GM21390 (cell line): ENCODE measurements at regions not wholly inside any gene's neighbourhood (a gene's known extent, or its start where the extent isn't known, plus 50 kb on each side); places are given as distances from the start of the nearest gene placed in this dataset.
"Not testable (repeated sequence)": the region's sequence is repeated elsewhere in the genome, so short reads cannot be mapped to it uniquely, and the experiment has no call there.

ENCODE experiments used
- ATAC-seq: cut with Tn5 transposase; IDR thresholded peaks from one replicate; pipeline ENCODE4 v1.9.1; 2021; ENCODE audit not compliant: unreplicated experiment

- no peak for ATAC-seq
Observed at GRCh38 chr7:17437586-17437985, 139.1 kb downstream of the AHR start.

GRCh38 chr7:17440025-17440784, 141.8 kb downstream of the AHR start:
- ATAC-seq: not testable (repeated sequence)

DNA sequence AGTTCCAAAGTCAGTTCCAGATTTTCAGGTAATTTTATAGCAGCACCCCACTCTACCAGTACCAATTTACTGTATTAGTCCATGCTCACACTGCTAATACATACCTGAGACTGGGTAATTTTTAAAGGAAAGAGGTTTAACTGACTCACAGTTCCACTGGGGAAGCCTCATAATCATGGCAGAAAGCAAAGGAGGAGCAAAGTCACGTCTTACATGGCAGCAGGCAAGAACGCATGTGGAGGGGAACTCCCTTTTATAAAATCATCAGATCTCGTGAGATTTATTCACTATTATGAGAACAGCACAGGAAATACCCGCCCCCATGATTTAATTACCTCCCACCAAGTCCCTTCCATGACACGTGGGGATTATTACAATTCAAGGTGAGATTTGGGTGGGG, 142.4 kb downstream of the AHR start:
- no peak for ATAC-seq

DNA sequence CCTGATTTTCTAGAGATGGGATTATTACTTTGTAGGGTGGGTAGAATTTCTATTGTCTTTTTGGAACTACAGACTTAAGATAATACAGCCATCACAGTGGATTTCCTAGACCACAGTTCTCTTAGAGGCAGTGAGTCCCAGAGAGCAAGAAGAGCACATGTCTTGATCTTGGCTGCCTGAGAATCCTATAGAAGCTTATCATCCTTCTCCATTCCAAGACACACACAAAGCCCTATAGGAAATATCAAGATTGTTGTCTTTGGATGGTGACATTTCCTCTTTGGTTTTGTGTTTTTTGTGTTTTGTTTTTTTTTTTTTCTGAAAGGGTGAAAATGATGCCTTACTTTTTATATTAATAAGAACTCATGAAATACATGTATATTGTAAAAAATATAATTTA, 143.1 kb downstream of the AHR start:
- ATAC-seq: no peak

- no peak for ATAC-seq
Observed at GRCh38 chr7:17444151-17444550, 145.7 kb downstream of the AHR start.

DNA sequence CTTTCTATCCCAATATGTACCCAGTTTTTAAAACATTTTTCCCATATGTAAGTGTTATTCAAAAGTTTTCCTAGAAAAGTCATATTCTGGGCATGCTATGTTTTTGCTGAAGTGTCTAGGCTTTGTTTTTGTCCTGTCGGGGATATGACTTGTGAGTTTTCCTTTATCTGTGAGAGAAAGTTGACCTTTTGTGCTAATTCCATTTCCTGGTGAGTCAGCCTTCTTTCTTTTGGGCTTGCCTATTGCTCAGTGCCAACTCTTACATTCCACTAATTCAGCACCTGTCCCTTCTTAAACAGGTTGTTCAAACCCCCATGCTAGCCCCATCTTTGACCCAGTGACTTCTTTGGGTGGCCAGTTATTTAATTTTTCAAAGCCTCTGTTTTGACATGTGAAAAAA, 146.2 kb downstream of the AHR start:
- no peak for ATAC-seq

- ATAC-seq: no peak
Observed at GRCh38 chr7:17446340-17446739, 147.9 kb downstream of the AHR start.

DNA sequence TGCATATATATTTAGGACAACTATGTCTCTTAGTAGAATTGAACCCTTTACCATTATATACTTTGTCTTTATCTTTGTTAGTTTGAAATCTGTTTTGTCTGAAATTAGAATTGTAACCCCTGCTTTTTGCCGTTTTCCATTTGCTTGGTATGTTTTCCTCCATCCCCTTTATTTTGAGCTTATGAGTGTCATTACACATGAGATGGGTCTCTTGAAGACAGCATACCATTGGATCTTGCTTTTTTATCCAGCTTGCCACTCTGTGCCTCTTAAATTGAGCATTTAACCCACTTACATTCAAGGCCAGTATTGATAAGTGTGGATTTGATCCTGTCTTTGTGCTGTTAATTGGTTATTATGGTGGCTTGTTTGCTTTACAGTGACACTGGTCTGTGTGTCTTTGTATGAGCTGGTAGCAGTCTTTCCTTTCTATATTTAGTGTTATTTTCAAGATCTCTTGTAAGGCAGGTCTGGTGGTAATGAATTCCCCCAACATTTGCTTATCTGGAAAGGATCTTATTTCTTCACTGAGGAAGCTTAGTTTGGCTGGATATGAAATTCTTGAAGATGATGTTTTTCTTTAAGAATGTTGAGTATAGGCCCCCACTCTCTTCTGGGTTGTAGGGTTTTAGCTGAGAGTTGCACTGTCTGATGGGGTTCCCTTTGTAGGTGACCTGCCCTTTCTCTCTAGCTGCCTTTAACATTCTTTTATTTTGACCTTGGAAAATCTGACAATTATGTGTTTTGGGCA, 149.5 kb downstream of the AHR start:
- no peak for ATAC-seq

GRCh38 chr7:17448479-17449423, 150.3 kb downstream of the AHR start:
- ATAC-seq: no peak

- ATAC-seq: no peak
Observed at GRCh38 chr7:17456541-17456940, 158.1 kb downstream of the AHR start.

- ATAC-seq: no peak
Observed at GRCh38 chr7:17460001-17460400, 161.5 kb downstream of the AHR start.

DNA sequence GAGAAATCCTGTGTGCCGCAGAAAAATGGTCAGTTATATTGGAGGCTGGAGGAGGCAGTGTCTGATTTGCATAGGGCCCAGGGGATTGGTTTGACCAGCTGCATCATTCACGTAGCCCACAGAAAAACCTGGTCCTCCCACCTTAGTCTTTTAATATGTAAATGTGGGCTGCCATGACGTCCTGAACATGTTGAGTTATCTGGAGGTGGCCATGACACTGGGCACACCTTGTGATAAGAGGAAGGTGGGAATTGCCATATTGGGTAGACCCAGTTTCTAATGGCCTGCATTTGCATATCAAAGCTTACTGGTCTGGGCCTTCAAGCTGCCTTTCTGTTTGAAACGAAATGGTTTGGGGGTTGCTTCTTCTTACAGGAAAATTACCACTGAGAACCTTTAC, 162.2 kb downstream of the AHR start:
- no peak for ATAC-seq

GRCh38 chr7:17462131-17462631, 163.7 kb downstream of the AHR start:
- no peak for ATAC-seq

DNA sequence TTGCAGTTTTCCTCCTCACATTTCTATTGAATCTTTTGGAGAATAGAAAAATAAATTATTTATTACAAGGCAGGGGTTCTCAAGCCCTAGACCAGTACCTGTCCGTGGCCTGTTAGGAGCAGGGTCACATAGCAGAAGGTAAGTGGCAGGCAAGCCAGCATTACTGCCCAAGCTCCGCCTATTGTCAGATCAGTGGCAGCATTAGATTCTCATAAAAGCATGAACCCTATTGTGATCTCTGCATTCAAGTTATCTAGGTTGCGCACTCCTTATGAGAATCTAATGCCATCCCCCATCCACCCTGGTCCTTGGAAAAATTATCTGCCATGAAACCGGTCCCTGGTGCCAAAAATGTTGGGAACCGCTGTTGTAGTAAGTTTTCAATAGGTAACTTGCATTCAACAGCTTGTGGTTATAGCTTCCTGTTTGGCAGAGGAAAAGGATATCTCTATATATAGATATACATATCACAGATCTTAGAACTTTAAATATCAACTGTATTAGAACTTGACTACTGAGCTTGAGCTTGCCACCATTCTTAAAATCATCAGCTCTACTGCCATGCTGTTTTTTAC, 165.1 kb downstream of the AHR start:
- no peak for ATAC-seq

- ATAC-seq: no peak
Observed at GRCh38 chr7:17466216-17466615, 167.8 kb downstream of the AHR start.

DNA sequence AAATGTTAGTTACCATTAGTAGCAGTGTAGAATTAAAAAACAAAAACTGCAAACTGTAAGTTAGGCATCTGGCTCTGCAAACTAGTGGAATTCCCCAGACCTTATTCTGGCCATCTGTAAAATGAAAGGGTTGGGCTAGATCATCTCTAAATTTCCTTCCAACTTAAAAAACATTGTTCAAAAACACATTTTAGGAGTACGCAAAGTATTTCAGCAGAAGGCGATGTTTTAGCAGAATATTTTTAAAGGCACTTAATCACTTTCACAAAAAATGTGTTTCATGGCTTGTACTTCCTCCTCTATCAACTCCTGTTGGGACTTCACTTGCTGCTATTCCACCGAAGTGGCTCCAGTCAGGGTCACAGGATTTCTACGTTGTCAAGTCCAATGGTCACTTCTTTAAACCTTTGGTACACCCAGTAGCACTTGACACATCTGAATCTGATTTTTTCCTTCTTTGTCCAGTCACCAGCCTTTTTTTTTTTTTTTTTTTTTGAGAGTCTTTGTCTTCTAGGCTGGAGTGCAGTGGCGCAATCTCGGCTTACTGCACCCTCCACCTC, 169.0 kb downstream of the AHR start:
- ATAC-seq: no peak

GRCh38 chr7:17471325-17471724, 172.9 kb downstream of the AHR start:
- no peak for ATAC-seq

DNA sequence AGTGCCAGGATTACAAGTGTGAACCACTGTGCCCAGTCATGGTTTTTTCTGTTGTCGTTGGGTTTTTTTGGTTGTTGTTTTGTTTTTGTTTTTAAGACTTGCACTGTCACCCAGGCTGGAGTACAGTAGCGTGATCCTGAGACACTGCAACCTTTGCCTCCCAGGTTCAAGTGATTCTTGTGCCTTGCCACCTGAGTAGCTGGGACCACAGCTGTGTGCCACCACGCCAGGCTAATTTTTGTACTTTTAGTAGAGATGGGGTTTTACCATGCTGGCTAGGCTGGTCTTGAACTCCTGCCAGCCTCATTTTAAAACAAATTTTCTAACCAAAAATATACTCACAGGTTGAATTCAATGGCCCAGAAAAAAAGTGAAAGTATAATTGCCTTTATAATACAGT, 174.1 kb downstream of the AHR start:
- peak; percentile 27 for ATAC-seq

DNA sequence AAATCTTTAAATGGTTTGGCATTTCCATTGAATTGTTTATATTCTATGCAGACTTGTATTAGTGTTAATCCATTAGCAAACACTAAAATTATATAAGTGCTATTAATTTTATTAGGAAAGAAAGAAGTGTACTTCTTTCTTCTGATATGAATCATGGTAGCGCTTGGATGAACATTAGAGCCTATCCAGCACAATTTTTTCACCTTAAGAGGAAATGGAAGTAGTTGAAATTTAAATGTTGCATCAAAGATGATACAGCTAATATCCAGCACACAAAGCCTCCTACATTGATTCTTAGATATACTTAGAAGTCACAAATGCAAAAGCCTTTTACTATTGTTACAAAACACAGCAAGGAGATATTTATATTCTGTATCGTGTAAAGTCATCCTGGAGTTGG, 174.5 kb downstream of the AHR start:
- peak; percentile 57 for ATAC-seq

DNA sequence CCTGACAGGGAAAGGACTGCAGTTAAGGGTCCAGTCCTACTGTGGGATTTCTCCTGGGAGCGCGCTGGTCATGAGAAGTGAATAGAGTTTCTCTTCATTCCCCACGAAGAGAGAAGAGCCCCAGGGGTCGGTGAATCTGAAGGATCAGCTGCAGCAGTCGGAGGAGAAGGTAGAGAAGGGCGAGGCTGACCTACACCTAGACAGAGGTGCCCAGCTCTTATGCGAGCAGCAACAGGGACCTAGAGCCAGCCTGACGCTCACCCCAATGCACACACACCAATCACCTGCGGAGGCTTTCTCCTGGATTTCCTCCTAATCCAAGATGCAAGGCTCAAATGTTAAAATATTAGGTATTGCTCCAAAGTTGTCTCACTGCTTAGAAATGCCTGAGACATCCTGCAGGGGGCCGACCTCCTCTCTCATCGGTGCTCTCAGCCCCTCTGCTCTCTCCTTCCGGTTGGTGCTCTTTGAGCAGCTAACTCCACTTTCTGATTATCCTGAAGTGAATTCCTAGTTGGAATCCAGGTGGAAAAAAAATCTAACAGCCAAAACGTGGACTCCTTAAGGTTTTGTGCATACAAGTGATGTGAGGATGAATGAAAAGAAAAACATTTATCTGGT, 176.4 kb downstream of the AHR start:
- ATAC-seq: no peak
